GM20000 (cell line): ENCODE measurements at regions not wholly inside any gene's neighbourhood (a gene's known extent, or its start where the extent isn't known, plus 50 kb on each side); places are given as distances from the start of the nearest gene placed in this dataset.

Experiments used
- DNase-seq: peaks from one replicate; pipeline ENCODE4 v3.0.0; 2012; ENCODE audit warnings: low spot score
- TF ChIP-seq, protein P1 (sequence below): IDR thresholded peaks from 2 replicates; pipeline ENCODE4 v1.5.1; 2012; ENCODE audit warnings: mild to moderate bottlenecking, control low read depth; ENCODE audit errors: extremely low read depth, missing control alignments

DNA sequence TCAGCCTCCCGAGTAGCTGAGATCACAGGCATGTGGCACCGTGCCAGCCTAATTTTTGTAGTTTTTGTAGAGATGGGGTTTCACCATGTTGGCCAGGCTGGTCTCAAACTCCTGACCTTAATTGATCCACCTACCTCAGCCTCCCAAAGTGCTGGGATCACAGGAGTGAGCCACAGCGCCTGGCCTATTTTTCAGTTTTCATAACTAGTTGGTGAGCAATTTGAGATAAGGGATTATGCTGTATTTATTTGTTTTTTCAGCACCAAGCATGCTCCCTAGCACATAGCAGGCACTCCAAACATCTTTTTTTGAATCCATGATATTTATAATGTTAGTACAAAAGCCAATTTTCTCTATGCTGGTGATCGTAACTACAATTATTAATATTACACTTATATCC lies 541.2 kb downstream of the SNAPC1 start:
- DNase-seq = no peak
- TF ChIP-seq, protein P1, sequence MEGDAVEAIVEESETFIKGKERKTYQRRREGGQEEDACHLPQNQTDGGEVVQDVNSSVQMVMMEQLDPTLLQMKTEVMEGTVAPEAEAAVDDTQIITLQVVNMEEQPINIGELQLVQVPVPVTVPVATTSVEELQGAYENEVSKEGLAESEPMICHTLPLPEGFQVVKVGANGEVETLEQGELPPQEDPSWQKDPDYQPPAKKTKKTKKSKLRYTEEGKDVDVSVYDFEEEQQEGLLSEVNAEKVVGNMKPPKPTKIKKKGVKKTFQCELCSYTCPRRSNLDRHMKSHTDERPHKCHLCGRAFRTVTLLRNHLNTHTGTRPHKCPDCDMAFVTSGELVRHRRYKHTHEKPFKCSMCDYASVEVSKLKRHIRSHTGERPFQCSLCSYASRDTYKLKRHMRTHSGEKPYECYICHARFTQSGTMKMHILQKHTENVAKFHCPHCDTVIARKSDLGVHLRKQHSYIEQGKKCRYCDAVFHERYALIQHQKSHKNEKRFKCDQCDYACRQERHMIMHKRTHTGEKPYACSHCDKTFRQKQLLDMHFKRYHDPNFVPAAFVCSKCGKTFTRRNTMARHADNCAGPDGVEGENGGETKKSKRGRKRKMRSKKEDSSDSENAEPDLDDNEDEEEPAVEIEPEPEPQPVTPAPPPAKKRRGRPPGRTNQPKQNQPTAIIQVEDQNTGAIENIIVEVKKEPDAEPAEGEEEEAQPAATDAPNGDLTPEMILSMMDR = no peak

DNA sequence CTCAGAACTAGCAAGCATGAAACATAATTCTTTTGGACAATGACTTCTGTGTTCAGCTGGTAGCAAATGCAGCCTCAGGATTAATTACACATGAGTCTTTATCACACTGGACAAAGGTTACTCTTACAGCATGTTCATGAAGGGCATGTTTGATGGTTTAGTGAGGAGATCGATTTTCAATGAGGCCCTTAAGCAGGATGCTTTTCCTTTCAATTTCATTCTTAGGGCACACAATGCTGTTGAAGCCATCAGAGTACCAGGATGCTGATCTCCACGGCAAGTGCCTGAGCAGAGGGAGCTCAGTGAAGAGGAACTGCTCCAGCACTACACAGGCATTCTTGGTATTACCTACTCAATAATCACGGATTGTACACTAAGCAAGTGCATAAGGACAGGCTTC lies 542.0 kb downstream of the SNAPC1 start:
- no peak for DNase-seq
- TF ChIP-seq, protein P1 = no peak

DNA sequence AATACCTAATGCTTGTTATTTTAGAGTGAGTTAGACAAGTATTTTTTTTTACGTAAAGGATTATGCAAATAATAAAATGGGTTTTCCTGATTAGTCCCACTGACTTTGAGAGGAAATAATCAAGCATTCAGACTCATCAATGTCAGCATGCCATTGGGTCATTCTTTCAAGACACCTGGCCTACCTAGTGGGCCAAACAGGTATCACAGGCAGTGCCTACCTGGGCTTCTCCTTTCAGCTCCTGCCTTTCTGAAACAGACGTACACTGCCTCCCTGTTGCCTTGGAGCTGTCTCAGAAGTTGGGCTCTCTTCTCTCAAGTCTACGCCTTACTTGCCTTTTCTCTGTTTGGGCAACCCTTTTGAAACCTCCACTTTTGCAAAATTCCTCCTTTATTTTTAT lies 545.6 kb downstream of the SNAPC1 start:
- TF ChIP-seq, protein P1 = no peak
- DNase-seq = no peak

DNA sequence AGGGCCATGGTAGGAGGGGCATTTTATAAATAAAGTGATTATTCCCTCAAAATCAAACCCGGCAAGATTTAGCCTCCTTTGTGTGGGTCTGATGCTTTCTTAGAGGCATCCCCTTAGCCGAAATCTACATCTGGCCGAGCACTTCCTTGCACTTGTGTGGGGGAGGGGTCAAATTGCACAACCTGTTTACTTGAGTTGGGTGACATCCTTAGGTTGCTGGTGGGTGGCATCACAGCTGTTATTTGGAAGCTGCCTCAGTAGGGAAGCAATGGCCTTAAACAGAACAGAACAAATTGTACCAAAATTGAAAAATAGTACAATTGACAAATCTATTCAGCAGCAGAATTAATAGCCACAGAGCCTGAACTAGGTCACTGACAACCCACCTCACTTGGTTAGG lies 546.1 kb downstream of the SNAPC1 start:
- TF ChIP-seq, protein P1 = no peak
- DNase-seq = no peak

DNA sequence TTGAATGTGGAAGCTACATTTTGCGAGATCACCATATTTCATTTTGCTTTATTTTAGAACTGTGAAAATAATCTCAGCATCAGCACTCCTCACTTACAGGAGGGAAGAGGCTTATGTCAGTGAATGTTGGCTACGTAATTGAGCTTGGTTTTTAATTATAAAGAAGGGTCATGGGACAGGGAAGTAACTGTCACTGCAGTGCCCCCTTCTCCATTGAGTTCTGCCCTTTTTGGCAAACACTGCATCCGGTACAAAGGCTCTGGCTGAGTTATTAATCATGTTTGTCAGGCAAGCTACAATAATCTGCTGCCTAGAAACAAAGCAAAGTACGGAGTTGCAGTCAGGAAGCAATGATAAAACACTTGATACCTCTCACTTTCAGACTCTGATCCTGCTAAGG lies 546.7 kb downstream of the SNAPC1 start:
- no peak for DNase-seq
- TF ChIP-seq, protein P1 = no peak

DNA sequence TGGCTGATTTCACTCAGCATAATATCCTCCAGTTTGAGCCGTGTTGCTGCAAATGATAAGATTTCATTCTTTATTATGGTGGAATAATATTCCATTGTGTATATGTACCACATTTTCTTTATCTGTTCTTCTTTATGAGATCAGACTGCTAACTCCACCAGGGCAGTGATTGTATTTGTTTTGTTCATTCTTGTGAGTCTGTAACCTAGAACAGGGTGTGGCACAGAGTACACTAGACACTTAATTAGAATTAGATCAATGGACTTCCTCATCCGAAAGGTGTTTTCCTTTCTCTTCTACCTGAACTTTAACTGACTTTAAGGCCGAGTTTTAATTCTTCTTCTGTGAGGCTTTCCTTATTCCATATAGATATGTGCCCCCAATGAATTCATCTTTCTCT lies 551.0 kb downstream of the SNAPC1 start:
- no peak for DNase-seq
- TF ChIP-seq, protein P1 = no peak

DNA sequence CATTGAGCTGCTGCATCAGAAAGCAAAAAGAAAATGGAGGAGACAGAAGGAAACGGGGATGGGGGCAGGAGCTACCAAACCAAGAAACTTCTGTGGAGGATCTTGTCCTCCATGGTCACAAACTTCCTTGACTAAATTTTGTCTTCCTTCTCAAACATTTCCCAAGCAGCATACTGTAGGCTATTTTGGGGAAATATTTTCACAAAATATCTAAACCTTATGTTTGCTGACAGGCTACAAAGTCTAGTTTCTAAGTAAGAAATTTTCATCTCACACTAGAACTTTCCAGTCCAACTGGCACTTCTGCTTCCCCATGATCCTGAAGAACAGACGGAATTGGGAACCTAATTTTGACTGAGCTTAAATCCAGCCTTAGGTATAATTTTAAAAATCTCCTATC lies 552.0 kb downstream of the SNAPC1 start:
- no peak for DNase-seq
- TF ChIP-seq, protein P1 = no peak
